ENCODE measurements at regions not wholly inside any gene's neighbourhood (a gene's known extent, or its start where the extent isn't known, plus 50 kb on each side); places are given as distances from the start of the nearest gene placed in this dataset.
"Not testable (repeated sequence)": the region's sequence is repeated elsewhere in the genome, so short reads cannot be mapped to it uniquely, and the experiment has no call there.

DNA sequence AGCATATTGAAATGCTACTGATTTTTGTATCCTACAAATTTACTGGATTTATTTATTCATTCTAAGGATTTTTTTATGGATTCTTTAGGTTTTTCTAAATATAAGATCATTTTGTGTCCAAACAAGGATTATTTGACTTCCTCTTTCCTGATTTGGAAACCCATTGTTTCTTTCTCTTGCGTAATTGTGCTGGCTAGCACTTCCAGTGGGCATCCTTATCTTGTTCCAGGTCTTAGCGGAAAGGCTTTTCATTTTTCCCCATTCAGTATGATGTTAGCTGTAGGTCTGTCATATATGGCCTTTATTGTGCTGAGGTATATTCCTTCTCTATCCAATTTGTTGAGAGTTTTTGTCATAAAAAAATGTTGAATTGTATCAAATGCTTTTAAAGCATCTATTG lies 57.2 kb upstream of the RHOJ start:
- no peak for DNase-seq

DNA sequence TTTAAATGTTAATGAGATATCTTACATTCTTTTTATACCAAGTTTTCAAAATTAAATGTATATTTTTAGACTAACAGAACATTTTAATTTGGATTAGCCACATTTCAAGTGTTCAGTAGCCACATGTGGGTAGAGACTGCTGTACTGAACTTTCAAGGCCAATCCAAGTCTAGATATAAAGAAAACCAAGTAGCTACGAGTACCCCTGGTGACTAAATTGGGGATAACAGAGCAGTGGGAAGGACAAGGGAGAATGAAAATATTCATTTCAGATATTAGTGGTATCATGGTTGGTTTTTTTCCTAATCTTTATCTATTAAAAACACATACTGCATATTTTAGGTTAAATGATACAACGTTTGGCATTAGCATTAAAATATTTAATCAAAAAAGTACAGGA lies 69.4 kb upstream of the RHOJ start:
- DNase-seq = peak; percentile 9

DNA sequence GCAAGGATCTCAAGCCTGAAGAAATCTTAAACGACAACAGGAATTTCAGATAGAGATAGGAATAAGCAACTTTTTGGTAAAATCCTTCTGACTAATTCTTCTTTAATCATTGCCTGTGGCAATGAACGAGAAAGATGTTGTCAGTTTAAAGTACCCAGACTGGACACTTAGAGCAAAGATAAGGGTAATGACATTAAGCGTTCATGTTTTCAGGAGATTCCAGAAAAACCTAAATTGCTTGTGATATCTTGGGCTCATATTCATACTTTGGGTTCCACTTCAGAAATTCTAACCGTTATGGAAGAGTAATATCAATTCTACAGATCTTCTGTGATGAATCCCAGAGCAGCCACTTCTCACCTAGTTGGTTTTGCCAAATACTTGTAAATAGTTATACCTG lies 73.7 kb upstream of the RHOJ start:
- DNase-seq = no peak

DNA sequence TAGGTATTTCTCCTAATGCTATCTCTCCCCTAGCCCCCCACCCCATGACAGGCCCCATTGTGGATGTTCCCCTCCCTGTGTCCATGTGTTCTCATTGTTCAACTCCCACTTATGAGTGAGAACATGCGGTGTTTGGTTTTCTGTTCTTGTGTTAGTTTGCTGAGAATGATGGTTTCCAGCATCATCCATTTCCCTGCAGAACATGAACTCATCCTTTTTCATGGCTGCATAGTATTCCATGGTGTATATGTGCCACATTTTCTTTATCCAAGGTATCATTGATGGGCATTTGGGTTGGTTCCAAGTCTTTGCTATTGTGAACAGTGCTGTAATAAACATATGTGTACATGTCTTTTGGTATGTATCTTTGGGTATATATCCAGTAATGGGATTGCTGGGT lies 61.2 kb upstream of the KCNH5 start:
- DNase-seq = not testable (repeated sequence)

DNA sequence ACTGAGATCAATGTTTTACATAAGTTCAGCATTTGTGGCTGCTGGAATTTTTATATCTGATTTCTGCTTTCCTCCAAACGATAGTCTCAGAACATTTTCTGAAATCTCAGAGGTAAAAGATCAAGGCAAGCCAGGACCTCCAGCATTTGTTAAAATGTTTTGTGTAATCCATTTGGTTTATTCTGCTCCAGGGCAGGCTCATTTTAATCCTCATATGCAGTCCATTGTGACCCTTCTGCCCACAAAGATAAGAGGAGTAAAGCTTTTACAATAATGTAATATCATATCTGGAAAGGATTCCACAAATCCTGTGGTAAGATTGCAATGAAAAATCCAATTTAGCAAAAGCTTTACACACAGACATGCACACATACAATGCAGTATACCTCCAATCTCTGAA lies 55.3 kb upstream of the KCNH5 start:
- no peak for DNase-seq

DNA sequence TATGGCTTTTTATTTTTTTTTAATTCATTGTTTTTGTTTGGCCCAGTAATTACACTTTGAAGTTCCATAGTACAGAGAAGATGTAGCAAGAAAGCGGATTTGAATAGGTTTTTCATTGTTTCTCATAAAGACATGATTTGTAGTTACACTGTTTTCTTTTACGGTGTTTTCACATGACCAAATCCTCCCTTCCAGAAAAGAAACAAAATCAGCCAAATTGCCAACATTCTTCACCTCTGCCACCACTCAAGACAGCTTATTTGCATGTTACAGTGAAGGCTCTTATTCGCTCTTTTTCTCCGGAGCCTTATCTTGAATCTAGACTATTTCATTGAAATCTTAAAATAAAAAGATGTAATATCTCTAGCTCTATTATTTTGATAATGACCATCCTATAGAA lies 50.9 kb upstream of the KCNH5 start:
- no peak for DNase-seq
